Gastroesophageal sphincter (tissue), 3 donors: ENCODE measurements at regions not wholly inside any gene's neighbourhood (a gene's known extent, or its start where the extent isn't known, plus 50 kb on each side); places are given as distances from the start of the nearest gene placed in this dataset.

Source experiments
- EP300 ChIP-seq: sonication (generic); formaldehyde crosslinking; IDR thresholded peaks from one replicate; pipeline ENCODE4 v1.6.1; 2017; ENCODE audit warnings: antibody characterized with exemption, mild to moderate bottlenecking
- TF ChIP-seq, protein P1 (sequence below), 4 experiments: fragments of 200-600 bp in 2 of 4; fragments of 450-650 bp in 2 of 4; sonication (generic) in 1 of 4; IDR thresholded peaks; one replicate each; pipeline ENCODE4 v1.5.1; 2017 to 2019; ENCODE audit warnings: antibody characterized with exemption in 4 of 4, mild to moderate bottlenecking in 2 of 4, moderate library complexity in 2 of 4

DNA sequence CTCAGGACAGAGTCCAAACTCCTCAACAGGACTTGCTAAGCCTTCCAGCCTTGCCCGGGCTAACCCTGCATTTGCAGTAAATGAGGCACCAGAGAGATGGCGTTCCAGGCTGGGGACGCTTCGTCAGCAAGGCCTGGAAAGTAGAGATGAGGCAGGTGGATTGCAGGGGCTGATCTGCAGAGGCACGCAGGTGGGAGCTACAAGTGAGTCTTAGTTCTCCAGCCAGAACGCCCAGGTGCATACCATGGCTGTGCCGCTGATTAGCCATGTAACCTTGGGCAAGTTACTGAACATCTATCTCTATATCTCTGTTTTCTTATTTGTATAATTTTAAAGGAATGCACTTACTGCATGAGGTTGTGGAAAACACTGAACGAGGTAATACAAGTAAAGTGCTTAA lies 52.7 kb upstream of the BARX2 start:
- TF ChIP-seq, protein P1, sequence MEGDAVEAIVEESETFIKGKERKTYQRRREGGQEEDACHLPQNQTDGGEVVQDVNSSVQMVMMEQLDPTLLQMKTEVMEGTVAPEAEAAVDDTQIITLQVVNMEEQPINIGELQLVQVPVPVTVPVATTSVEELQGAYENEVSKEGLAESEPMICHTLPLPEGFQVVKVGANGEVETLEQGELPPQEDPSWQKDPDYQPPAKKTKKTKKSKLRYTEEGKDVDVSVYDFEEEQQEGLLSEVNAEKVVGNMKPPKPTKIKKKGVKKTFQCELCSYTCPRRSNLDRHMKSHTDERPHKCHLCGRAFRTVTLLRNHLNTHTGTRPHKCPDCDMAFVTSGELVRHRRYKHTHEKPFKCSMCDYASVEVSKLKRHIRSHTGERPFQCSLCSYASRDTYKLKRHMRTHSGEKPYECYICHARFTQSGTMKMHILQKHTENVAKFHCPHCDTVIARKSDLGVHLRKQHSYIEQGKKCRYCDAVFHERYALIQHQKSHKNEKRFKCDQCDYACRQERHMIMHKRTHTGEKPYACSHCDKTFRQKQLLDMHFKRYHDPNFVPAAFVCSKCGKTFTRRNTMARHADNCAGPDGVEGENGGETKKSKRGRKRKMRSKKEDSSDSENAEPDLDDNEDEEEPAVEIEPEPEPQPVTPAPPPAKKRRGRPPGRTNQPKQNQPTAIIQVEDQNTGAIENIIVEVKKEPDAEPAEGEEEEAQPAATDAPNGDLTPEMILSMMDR (IDR thresholded peaks at IDR 0.05) = no peak
- TF ChIP-seq EP300 = no peak
